ENCODE measurements at regions not wholly inside any gene's neighbourhood (a gene's known extent, or its start where the extent isn't known, plus 50 kb on each side); places are given as distances from the start of the nearest gene placed in this dataset.

GRCh38 chr11:115699733-115700132 is 195.5 kb upstream of the CADM1 start:
- no peak overlapping the region for H3K4me3 Mint-ChIP-seq
- TF ChIP-seq, protein P1, sequence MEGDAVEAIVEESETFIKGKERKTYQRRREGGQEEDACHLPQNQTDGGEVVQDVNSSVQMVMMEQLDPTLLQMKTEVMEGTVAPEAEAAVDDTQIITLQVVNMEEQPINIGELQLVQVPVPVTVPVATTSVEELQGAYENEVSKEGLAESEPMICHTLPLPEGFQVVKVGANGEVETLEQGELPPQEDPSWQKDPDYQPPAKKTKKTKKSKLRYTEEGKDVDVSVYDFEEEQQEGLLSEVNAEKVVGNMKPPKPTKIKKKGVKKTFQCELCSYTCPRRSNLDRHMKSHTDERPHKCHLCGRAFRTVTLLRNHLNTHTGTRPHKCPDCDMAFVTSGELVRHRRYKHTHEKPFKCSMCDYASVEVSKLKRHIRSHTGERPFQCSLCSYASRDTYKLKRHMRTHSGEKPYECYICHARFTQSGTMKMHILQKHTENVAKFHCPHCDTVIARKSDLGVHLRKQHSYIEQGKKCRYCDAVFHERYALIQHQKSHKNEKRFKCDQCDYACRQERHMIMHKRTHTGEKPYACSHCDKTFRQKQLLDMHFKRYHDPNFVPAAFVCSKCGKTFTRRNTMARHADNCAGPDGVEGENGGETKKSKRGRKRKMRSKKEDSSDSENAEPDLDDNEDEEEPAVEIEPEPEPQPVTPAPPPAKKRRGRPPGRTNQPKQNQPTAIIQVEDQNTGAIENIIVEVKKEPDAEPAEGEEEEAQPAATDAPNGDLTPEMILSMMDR (IDR thresholded peaks at IDR 0.05), result no peak
- H3K27me3 Mint-ChIP-seq (ENCODE audit: low read depth, poor library complexity), result no peaks in the 10 kb centered on the region
- DNase-seq, result no peak
- peaks cover 72% of the 10 kb centered on the region for H3K4me1 Mint-ChIP-seq
- H3K9me3 Mint-ChIP-seq, result peaks cover 21% of the 10 kb centered on the region
- peak overlapping the region; percentile 25 for H3K27ac Mint-ChIP-seq
- H3K36me3 Mint-ChIP-seq (ENCODE audit: low read depth), result peaks cover 17% of the 10 kb centered on the region

DNA sequence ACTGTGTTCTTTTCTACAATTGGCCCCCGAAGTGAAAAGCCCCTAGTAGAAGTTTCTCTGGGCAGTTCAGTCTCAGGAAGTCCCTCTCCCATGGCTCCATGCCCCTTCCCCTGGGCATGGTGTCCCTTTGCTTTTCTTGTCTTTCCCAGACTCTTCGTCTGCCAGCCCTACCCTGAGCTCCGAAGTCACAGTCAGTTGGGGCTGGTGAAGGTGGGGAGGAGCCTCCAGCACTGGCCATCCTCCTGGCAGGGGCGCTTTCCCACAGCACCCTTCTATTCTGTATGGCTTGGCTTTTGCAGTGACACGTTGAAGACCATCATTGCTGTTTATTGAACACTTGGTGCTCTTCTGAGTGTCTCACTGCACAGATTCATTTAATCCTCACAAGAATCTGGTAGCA is 195.1 kb upstream of the CADM1 start:
- Mint-ChIP-seq H3K9me3 (peaks cover 17% of the 10 kb centered on the region), H3K36me3 (ENCODE audit: low read depth) (peaks cover 12% of the 10 kb centered on the region), H3K4me1 (peaks cover 76% of the 10 kb centered on the region), H3K27me3 (ENCODE audit: low read depth, poor library complexity) (no peaks in the 10 kb centered on the region), H3K4me3 (no peak overlapping the region), H3K27ac (no peak overlapping the region)
- no peak for DNase-seq
- TF ChIP-seq, protein P1 (IDR thresholded peaks at IDR 0.05), result no peak

GRCh38 chr11:115698243-115698642 is 194.0 kb upstream of the CADM1 start:
- Mint-ChIP-seq H3K36me3 (ENCODE audit: low read depth) (peaks cover 4% of the 10 kb centered on the region), H3K27ac (no peak overlapping the region), H3K4me3 (no peak overlapping the region), H3K4me1 (peaks cover 78% of the 10 kb centered on the region), H3K27me3 (ENCODE audit: low read depth, poor library complexity) (no peaks in the 10 kb centered on the region), H3K9me3 (peaks cover 8% of the 10 kb centered on the region)
- TF ChIP-seq, protein P1 (IDR thresholded peaks at IDR 0.05), result no peak
- DNase-seq, result no peak

GRCh38 chr11:115696563-115696962 is 192.3 kb upstream of the CADM1 start:
- H3K36me3 Mint-ChIP-seq (ENCODE audit: low read depth), result no peaks in the 10 kb centered on the region
- TF ChIP-seq, protein P1 (IDR thresholded peaks at IDR 0.05), result no peak
- peaks cover 69% of the 10 kb centered on the region for H3K4me1 Mint-ChIP-seq
- H3K27me3 Mint-ChIP-seq (ENCODE audit: low read depth, poor library complexity), result peaks cover 8% of the 10 kb centered on the region
- peak overlapping the region; percentile 92 for H3K27ac Mint-ChIP-seq
- H3K9me3 Mint-ChIP-seq, result no peaks in the 10 kb centered on the region
- no peak for DNase-seq
- H3K4me3 Mint-ChIP-seq, result no peak overlapping the region

DNA sequence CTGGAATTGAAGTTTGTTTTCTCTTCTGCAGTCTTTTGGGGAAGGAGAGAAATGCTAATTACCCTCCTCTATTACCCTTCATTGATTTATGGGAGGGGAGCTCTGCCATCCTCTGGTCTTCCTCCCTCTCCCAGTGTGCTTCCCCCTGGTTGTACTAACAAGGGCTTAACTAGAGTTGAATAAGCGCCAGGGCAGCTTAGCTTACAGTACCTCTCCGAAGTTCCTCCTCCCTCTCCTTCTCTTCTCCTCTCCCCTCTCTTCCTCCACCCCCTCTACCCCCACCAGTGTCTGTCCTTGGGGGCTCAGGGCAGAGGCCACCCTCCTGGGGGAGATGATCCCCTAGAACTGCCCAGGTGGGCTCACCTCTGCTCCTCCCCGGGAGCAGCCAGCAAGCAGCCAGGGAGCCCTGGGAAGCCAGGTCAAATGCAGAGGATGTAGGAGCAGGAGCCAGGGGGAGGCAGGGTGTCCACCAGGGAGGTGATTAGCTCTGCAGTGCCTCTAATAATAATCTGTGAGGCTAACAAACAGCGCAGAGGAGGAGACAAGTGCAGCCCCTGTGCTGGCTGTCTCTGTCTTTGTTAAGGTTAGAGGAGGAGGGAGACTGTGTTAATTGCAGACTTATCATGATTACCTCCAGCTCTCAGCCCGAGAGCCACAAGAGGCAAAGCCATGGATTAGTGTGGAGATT is 191.6 kb upstream of the CADM1 start:
- H3K4me3 Mint-ChIP-seq, result no peak overlapping the region
- H3K4me1 Mint-ChIP-seq, result peaks cover 62% of the 10 kb centered on the region
- H3K36me3 Mint-ChIP-seq (ENCODE audit: low read depth), result no peaks in the 10 kb centered on the region
- peak overlapping the region; percentile 93 for H3K27ac Mint-ChIP-seq
- TF ChIP-seq, protein P1 (IDR thresholded peaks at IDR 0.05), result no peak
- peaks cover 8% of the 10 kb centered on the region for H3K27me3 Mint-ChIP-seq (ENCODE audit: low read depth, poor library complexity)
- DNase-seq, result no peak
- H3K9me3 Mint-ChIP-seq, result no peaks in the 10 kb centered on the region

DNA sequence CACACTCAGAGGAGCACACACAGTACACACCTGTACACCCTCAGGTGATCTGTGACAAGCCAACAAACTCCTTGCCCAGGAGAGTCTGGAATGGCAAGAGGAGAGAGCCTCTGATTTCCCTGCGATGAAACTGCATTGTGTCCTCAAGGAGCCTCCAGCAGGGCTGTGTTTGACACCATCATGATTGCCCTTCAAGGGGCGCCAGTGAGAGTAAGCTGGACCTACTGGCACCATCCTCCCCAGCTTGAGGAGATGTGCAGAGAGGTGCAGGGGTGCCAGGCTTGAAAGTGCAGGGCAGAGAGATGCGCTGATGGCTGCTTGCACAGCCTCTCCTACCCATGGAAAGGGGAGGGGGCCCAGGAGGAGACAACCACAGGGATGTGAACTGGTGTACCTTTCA is 188.8 kb upstream of the CADM1 start:
- Mint-ChIP-seq H3K4me3 (no peak overlapping the region), H3K36me3 (ENCODE audit: low read depth) (no peaks in the 10 kb centered on the region), H3K4me1 (peaks cover 38% of the 10 kb centered on the region), H3K27ac (no peak overlapping the region), H3K27me3 (ENCODE audit: low read depth, poor library complexity) (peaks cover 12% of the 10 kb centered on the region), H3K9me3 (no peaks in the 10 kb centered on the region)
- TF ChIP-seq, protein P1 (IDR thresholded peaks at IDR 0.05), result no peak
- DNase-seq, result no peak

Data from nephron progenitor cell (in vitro differentiated cells).